Adrenal gland (tissue), 9 donors: ENCODE measurements at regions not wholly inside any gene's neighbourhood (a gene's known extent, or its start where the extent isn't known, plus 50 kb on each side); places are given as distances from the start of the nearest gene placed in this dataset.

Experiments
- DNase-seq, 7 donors: peaks; one replicate each; pipeline ENCODE4 v3.0.0-alpha.2; 2019 to 2020
- H3K27ac ChIP-seq, 5 donors: fragments of 200-600 bp; sonication (generic) in 4 of 5; 1 replicate in 3 of 5; 2 replicates in 2 of 5; pipeline versions ENCODE4 v1.5.1 to v1.8.0; 2016 to 2020; ENCODE audit warnings: mild to moderate bottlenecking in 1 of 5
- H3K27me3 ChIP-seq: fragments of 200-600 bp; 2 replicates; pipeline ENCODE4 v1.8.0; 2021
- H3K36me3 ChIP-seq, 2 donors: fragments of 200-600 bp; replicated peaks in 1 of 2; 1 replicate in 1 of 2; 2 replicates in 1 of 2; pipeline versions ENCODE4 v1.5.1 to v1.8.0; 2018 to 2022
- H3K4me1 ChIP-seq, 2 donors: fragments of 200-600 bp; replicated peaks in 1 of 2; 1 replicate in 1 of 2; 2 replicates in 1 of 2; pipeline versions ENCODE4 v1.5.1 to v1.8.0; 2018 to 2021
- H3K4me3 ChIP-seq, 4 donors: fragments of 200-600 bp; sonication (generic) in 3 of 4; one replicate each; pipeline ENCODE4 v1.5.1; 2016 to 2018
- H3K9me3 ChIP-seq, 3 donors: fragments of 200-600 bp; sonication (generic) in 1 of 3; replicated peaks in 1 of 3; 1 replicate in 2 of 3; 2 replicates in 1 of 3; pipeline versions ENCODE4 v1.5.1 to v1.8.0; 2016 to 2021
- POLR2A ChIP-seq, 2 donors: fragments of 450-650 bp; IDR thresholded peaks; one replicate each; pipeline ENCODE4 v1.6.1; 2017; ENCODE audit warnings: antibody characterized with exemption in 2 of 2, mild to moderate bottlenecking in 2 of 2, moderate library complexity in 1 of 2
- WGBS, 4 donors: extraction: QIAGEN DNeasy Blood & Tissue Kit in 2 of 4; methylation state at CpG; one replicate each; pipeline versions ENCODE4 v1.1.5 to v1.1.7; 2013 to 2017; 5-methylcytosine and 5-hydroxymethylcytosine counted together
- intact Hi-C, 2 donors: fragments of 100-400 bp; cut with DNase I; formaldehyde crosslinking; loops; one replicate each; pipeline versions ENCODE4 v1.14.1 to v1.15.0; 2022 to 2023
- TF ChIP-seq, protein P1 (sequence below), 6 experiments: fragments of 450-650 bp in 4 of 6; fragments of 200-600 bp in 2 of 6; sonication (generic) in 1 of 6; IDR thresholded peaks; 1 replicate in 5 of 6; 2 replicates in 1 of 6; pipeline versions ENCODE4 v1.5.1 to v1.8.0; 2016 to 2021; ENCODE audit warnings: antibody characterized with exemption in 6 of 6, mild to moderate bottlenecking in 2 of 6, moderate library complexity in 1 of 6
- donor health status: healthy with polysubstance abuse.
- donor health status: Bipolar disorder and iron deficiency.
- donor health status: DM: yes; HTN: yes; CAD: no.
- donor health status: DM: no; HTN: no; CAD: no.
- donor health status: DM: no; HTN: no; CAD: no.

DNA sequence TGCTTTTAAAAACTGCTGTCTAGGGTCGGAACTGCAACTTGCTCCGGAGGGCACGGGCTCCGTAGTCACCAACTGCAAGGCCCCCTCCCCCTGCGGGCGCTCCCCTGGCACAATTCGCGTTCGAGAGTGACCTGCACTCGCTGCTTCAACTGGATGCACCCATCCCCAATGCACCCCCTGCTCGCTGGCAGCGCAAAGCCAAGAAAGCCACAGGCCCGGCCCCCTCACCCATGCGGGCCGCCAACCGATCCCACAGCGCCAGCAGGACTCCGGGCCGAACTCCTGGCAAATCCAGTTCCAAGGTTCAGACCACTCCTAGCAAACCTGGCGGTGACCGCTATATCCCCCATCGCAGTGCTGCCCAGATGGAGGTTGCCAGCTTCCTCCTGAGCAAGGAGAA lies 64.2 kb upstream of the GAS1 start:
- H3K4me1 ChIP-seq, result no peaks in the 10 kb centered on the region
- 93 to 94% (median 94%) methylated on average over 22 of the region's 22 CpGs for WGBS, 4 donors
- intact Hi-C loops, result no loop called here
- H3K9me3 ChIP-seq, result no peaks in the 10 kb centered on the region
- TF ChIP-seq, protein P1, sequence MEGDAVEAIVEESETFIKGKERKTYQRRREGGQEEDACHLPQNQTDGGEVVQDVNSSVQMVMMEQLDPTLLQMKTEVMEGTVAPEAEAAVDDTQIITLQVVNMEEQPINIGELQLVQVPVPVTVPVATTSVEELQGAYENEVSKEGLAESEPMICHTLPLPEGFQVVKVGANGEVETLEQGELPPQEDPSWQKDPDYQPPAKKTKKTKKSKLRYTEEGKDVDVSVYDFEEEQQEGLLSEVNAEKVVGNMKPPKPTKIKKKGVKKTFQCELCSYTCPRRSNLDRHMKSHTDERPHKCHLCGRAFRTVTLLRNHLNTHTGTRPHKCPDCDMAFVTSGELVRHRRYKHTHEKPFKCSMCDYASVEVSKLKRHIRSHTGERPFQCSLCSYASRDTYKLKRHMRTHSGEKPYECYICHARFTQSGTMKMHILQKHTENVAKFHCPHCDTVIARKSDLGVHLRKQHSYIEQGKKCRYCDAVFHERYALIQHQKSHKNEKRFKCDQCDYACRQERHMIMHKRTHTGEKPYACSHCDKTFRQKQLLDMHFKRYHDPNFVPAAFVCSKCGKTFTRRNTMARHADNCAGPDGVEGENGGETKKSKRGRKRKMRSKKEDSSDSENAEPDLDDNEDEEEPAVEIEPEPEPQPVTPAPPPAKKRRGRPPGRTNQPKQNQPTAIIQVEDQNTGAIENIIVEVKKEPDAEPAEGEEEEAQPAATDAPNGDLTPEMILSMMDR (IDR thresholded peaks at IDR 0.05), result no peak
- no peak for TF ChIP-seq POLR2A (IDR thresholded peaks at IDR 0.05)
- no peak overlapping the region for H3K4me3 ChIP-seq
- H3K36me3 ChIP-seq, result no peaks in the 10 kb centered on the region
- H3K27me3 ChIP-seq, result no peaks in the 10 kb centered on the region
- no peak for DNase-seq
- H3K27ac ChIP-seq, result no peak overlapping the region

DNA sequence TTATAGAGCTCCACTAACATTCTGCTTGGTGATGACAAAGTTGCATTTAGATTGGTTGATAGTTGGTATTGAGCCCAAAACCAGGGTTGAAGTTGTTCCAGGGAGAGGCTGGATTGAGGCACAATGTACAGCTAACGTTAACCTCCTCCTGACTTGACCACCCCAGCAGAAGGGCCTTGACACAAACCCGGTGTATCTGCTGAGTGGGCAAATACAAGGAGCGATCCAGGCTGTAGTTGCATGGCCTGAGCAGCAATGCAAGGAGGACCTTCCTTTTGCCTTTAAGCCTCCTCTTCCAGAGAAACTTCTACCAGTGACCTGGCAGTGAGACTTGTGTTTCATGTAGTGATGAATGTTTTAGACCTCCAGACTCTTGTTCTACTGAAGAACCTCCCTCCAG lies 66.2 kb upstream of the GAS1 start:
- Histone ChIP-seq H3K4me1 (no peaks in the 10 kb centered on the region), H3K4me3 (no peak overlapping the region), H3K36me3 (no peaks in the 10 kb centered on the region), H3K27ac (no peak overlapping the region), H3K27me3 (no peaks in the 10 kb centered on the region), H3K9me3 (no peaks in the 10 kb centered on the region)
- WGBS, 4 donors, result 80 to 89% (median 86%) methylated on average over 2 to 3 of the region's 3 CpGs
- no peak for DNase-seq
- no peak for TF ChIP-seq POLR2A (IDR thresholded peaks at IDR 0.05)
- TF ChIP-seq, protein P1 (IDR thresholded peaks at IDR 0.05), result no peak
- intact Hi-C loops, result no loop called here

DNA sequence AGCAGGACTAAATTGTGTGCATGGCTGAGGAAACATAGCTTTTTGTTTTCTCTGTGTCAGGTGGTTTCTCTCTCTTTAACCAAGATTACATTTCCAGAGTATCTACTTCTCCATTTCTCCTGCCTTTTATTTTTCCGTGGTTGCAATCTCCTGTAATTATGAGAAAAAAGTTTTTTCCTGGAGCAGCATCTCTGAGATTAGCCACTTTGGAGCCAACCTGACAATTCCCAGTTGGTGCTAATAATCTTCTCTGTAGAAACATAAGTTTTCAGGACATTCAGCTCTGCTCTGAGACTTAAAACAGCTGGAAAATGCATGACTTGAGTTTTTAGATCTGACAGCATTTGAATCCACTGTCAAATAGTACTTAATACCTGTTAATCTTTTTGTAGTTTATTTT lies 67.1 kb upstream of the GAS1 start:
- DNase-seq, result no peak
- no peaks in the 10 kb centered on the region for H3K36me3 ChIP-seq
- H3K4me1 ChIP-seq, result no peaks in the 10 kb centered on the region
- H3K9me3 ChIP-seq, result no peaks in the 10 kb centered on the region
- no peak overlapping the region for H3K27ac ChIP-seq
- 53 to 76% (median 53%) methylated on average over 1 of the region's 1 CpG for WGBS, 4 donors
- intact Hi-C loops, result no loop called here
- no peaks in the 10 kb centered on the region for H3K27me3 ChIP-seq
- no peak for TF ChIP-seq POLR2A (IDR thresholded peaks at IDR 0.05)
- TF ChIP-seq, protein P1 (IDR thresholded peaks at IDR 0.05), result no peak
- H3K4me3 ChIP-seq, result no peak overlapping the region

DNA sequence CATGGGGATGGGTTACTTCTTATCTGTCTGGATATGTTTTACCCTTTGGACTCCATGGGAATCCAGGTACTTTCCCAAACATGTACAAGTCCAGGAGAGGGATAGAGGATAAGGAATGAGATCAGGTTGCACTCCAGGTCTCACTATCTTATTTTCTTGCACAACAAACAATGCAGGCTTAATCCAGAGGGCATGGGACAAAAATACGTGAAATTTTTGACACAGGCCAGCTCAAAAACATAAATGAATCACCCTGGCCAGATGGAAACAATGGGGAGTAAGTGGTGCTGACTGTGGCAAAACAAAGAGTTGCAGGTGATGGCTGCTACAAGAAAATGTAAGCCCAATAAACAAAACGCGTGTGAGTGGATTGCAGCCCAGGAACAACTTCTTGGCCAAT lies 69.4 kb upstream of the GAS1 start:
- Histone ChIP-seq H3K27ac (no peak overlapping the region), H3K27me3 (no peaks in the 10 kb centered on the region), H3K4me3 (no peak overlapping the region), H3K36me3 (no peaks in the 10 kb centered on the region), H3K9me3 (no peaks in the 10 kb centered on the region), H3K4me1 (no peaks in the 10 kb centered on the region)
- 86 to 94% (median 89%) methylated on average over 3 of the region's 3 CpGs for WGBS, 4 donors
- no peak for DNase-seq
- TF ChIP-seq, protein P1 (IDR thresholded peaks at IDR 0.05), result no peak
- TF ChIP-seq POLR2A (IDR thresholded peaks at IDR 0.05), result no peak
- intact Hi-C loops, result no loop called here
